Activated CD4-positive, alpha-beta T cell treated with anti-CD3 and anti-CD28 coated beads, Interleukin-10, Interleukin-2, amounts not matched to agents 100 ng/mL and 50 ng/mL, durations not matched to agents 16 hours and 8 hours (primary cell): ENCODE measurements at regions not wholly inside any gene's neighbourhood (a gene's known extent, or its start where the extent isn't known, plus 50 kb on each side); places are given as distances from the start of the nearest gene placed in this dataset.

ENCODE experiments used
- DNase-seq: peaks from one replicate; pipeline ENCODE4 v3.0.0-alpha.2; 2020

DNA sequence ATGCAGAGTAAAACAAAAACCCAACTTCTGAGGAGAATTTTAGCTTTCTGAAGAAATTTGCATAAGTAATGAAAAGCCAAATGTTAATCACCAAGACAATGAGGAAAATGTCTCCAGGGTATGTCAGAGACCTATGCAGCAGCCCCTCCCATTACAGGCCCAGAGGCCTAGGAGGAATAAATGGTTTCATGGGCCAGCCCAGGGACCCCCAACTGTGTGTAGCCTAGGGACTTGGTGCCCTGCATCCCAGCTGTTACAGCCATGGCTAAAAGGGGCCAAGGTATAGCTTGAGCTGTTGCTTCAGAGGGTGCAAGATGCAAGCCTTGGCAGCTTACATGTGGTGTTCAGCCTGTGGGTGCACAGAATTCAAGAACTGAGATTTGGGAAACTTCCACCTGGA lies 1256.9 kb upstream of the PIK3C3 start:
- DNase-seq = no peak

GRCh38 chr18:40695526-40695925 lies 1259.5 kb upstream of the PIK3C3 start:
- no peak for DNase-seq

- DNase-seq = no peak
Observed at GRCh38 chr18:40692871-40693270, 1262.2 kb upstream of the PIK3C3 start.

- no peak for DNase-seq
Observed at GRCh38 chr18:40690062-40690461, 1265.0 kb upstream of the PIK3C3 start.

- DNase-seq = no peak
Observed at GRCh38 chr18:40687399-40687798, 1267.6 kb upstream of the PIK3C3 start.

- no peak for DNase-seq
Observed at GRCh38 chr18:40686836-40687235, 1268.2 kb upstream of the PIK3C3 start.

- DNase-seq = no peak
Observed at GRCh38 chr18:40685219-40685618, 1269.8 kb upstream of the PIK3C3 start.

- DNase-seq = no peak
Observed at GRCh38 chr18:40678318-40678717, 1276.7 kb upstream of the PIK3C3 start.

DNA sequence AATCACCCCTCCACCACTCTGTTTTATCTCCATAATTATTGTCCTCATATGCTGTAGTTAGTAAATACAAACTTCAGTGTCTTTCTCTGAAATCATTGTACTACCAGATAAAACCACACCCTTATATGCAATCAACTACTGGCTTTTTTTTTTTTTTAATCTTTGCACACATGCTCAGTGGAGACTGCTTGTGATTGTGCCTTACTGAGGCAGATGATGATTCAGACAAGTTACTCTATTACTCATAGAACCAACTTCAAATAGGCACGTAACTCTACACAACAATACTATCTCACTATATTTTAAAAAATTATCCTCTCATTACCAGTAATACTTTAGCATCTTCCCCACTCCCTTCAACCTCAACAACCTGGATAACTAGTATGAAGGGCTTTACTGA lies 1278.4 kb upstream of the PIK3C3 start:
- no peak for DNase-seq

DNA sequence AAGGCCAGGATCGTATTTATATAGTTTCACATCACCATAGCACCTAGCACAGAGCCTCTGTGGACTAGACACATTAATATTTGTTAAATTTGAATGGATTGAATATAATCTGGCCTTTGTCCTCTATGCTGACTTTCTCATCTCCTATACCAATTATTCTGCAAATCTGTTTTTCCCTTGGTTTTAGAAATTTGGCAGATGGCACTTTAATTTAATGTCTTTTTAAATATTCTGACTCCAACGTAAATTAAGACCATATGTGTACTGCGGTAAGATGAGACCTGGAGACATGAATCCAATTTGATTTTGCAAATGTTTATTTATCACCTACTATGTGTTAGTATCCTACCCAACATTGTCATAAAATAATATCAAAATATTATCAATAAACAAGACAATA lies 1281.9 kb upstream of the PIK3C3 start:
- DNase-seq = no peak

- DNase-seq = no peak
Observed at GRCh38 chr18:40672590-40672989, 1282.4 kb upstream of the PIK3C3 start.

DNA sequence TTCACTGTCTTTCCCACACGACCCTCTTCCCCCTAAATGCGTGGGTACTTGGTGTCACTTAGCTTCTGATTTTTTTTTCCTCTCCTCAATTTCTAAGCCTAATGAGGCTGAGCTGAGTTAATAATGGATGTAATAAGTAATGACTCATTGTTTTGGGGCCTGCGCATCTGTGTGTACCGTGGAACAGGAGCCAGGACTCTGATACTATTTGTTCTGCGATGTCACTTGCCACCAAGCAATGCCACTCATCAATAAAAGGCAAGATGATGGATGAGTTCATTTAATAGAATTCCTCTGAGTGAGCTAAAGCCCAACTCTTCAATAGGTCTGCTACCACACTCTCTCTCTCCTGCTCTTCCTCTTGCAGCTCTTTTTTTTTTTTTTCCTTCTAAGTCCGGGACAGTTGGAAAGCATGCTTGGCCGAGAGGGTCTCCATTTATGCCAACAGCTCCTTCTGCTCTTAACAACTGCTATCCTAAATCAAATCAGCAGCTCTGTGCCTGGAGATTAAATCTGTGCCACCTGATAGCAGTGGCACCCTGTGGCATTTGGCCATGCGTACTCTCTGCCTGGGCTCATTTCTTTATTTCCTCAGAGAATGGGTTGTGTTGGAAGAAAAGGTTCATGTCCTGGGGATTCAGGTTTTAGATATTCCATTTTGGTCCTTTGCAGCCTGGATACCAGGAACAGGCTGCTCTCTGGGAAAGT lies 1284.2 kb upstream of the PIK3C3 start:
- DNase-seq = no peak

DNA sequence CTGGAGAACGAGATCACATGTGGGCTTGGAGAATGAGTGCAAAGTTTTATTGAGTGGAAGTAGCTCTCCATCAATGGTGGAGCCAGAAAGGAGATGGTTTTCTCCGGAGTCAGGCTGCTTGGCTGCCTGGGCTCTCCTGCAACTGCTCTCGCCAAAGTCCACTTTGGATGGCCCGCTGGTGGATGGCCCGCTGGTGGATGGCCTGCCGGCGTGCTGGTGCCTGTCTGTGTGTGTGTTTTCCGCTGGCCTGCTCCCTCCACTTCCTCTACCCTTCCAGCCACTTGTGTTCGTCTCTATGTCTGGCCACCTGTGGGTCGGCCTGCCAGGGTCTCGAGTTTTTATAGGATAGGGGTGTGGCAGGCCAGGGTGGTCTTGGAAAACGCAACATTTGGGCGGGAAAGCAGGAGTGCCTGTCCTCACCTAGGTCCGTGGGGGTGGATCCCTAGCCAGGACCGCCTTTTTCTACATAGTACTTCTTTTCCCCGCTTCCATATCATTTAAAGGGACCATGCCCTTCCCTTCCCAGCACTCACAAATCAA lies 1292.1 kb upstream of the PIK3C3 start:
- DNase-seq = no peak

- DNase-seq = no peak
Observed at GRCh38 chr18:40653682-40654081, 1301.4 kb upstream of the PIK3C3 start.

GRCh38 chr18:40652321-40652720 lies 1302.7 kb upstream of the PIK3C3 start:
- DNase-seq = no peak

DNA sequence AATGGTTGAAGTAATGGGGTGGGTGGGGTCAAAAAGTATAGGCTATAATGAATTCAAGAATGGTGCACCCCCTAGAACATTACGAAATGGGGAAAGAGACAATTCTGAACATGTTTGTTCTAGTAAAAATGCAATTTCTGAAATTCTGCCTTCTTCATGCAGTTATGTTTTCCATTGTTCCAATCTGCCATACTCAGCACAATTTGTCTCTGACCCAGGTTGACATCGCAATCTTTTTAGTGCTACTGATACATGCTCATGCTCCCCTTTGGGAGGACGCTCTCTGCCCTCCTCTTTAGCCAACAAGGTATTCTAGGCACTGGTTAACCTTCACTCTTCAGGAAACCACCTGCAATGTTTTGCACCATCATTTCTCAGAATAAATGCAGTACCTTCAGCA lies 1303.9 kb upstream of the PIK3C3 start:
- DNase-seq = no peak

DNA sequence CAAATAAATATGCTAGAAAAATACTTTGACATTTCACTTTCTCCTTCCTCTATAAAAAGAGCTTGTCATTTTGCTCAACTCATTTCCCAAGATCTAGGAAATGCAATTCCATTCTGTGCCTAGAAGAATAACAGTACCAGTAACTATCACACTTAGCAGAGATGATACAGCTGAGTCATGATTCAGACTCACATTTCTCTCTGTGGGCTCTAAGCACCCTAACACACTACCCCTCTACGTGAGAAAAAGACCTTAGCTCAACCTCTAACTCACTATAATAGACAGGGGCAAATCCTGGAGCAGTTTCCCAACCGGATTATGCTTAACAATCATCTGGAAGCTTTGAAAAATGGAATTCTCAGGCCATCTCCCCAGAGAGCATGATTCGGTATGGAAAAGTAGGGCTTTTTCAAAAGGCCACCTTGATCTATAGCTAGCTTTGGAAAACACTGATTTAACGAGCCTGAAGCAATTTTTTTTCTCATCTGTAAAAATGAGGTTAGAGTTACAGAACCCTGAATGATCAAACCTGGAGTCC lies 1312.3 kb upstream of the PIK3C3 start:
- no peak for DNase-seq

GRCh38 chr18:40631319-40631718 lies 1323.7 kb upstream of the PIK3C3 start:
- no peak for DNase-seq

DNA sequence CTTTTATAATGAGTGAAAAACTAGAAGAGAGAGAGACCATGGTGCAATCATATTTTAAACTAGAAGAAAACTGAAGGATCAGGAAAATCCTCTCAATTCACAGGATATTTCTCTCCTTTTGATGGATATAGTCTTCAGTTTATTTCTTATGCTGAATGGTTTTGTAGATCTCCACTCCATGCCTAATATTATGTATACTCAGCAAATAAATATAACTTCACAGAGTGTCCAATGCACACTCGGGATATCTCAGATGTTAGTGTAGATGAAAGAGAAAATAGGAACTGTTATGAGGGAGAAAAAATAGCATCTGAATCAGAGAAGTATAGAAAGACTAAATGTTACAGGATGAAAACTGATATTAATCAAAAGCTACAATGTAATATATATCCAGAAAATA lies 1324.5 kb upstream of the PIK3C3 start:
- no peak for DNase-seq

- DNase-seq = no peak
Observed at GRCh38 chr18:40624959-40625358, 1330.1 kb upstream of the PIK3C3 start.

- no peak for DNase-seq
Observed at GRCh38 chr18:40613721-40614120, 1341.3 kb upstream of the PIK3C3 start.

DNA sequence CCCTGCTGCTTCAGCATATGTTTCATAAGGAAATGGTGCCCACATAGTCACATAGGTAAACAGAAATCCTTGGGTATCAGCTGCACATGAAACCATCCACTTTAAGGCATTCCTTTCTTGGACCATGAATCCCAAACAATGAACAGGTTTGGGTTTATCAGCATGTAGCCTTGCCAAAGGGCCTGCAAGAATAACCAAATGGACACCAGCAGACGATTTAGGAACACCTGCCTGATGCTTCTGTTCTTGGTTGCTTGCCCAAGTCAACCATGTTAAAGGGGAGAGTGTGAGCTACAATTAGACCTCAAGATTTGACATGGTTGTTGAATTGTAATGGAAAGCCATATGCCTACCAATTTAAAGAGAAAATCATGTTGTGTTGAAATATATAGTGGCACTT lies 1342.7 kb upstream of the PIK3C3 start:
- DNase-seq = no peak

GRCh38 chr18:40608226-40608625 lies 1346.8 kb upstream of the PIK3C3 start:
- DNase-seq = no peak

GRCh38 chr18:40607542-40608148 lies 1347.4 kb upstream of the PIK3C3 start:
- no peak for DNase-seq
